IPS-18c (cell line): ENCODE measurements at regions not wholly inside any gene's neighbourhood (a gene's known extent, or its start where the extent isn't known, plus 50 kb on each side); places are given as distances from the start of the nearest gene placed in this dataset.

Experiments used
- H3K4me3 ChIP-seq: 2 replicates; pipeline ENCODE4 v1.7.0; 2013; ENCODE audit warnings: low read depth, mild to moderate bottlenecking, low read length, moderate library complexity; ENCODE audit not compliant: insufficient read depth
- H3K9me3 ChIP-seq: one replicate; pipeline ENCODE4 v1.6.1; 2013; ENCODE audit warnings: mild to moderate bottlenecking, low read length, moderate library complexity; ENCODE audit not compliant: control insufficient read depth, insufficient read depth

- Histone ChIP-seq H3K9me3 (no peaks in the 10 kb centered on the region), H3K4me3 (no peak overlapping the region)
These were observed 574.1 kb downstream of the LMO4 start for GRCh38 chr1:87902830-87903229.

GRCh38 chr1:87903242-87903641, 574.6 kb downstream of the LMO4 start:
- H3K4me3 ChIP-seq = no peak overlapping the region
- H3K9me3 ChIP-seq = no peaks in the 10 kb centered on the region

- Histone ChIP-seq H3K4me3 (no peak overlapping the region), H3K9me3 (no peaks in the 10 kb centered on the region)
These were observed 576.0 kb downstream of the LMO4 start for GRCh38 chr1:87904651-87905050.

GRCh38 chr1:87905651-87906050, 577.0 kb downstream of the LMO4 start:
- H3K9me3 ChIP-seq = no peaks in the 10 kb centered on the region

GRCh38 chr1:87906078-87906477, 577.4 kb downstream of the LMO4 start:
- no peak overlapping the region for H3K4me3 ChIP-seq
- H3K9me3 ChIP-seq = no peaks in the 10 kb centered on the region

More at GRCh38 chr1:87905651-87906050, 577.0 kb downstream of the LMO4 start:
- no peak overlapping the region for H3K4me3 ChIP-seq

- H3K4me3 ChIP-seq = no peak overlapping the region
- H3K9me3 ChIP-seq = no peaks in the 10 kb centered on the region
These were observed 584.7 kb downstream of the LMO4 start for GRCh38 chr1:87913361-87913760.

- no peaks in the 10 kb centered on the region for H3K9me3 ChIP-seq
- H3K4me3 ChIP-seq = no peak overlapping the region
These were observed 585.7 kb downstream of the LMO4 start for GRCh38 chr1:87914396-87914795.

GRCh38 chr1:87915771-87916170, 587.1 kb downstream of the LMO4 start:
- H3K4me3 ChIP-seq = no peak overlapping the region

GRCh38 chr1:87916965-87917364, 588.3 kb downstream of the LMO4 start:
- Histone ChIP-seq H3K9me3 (no peaks in the 10 kb centered on the region), H3K4me3 (no peak overlapping the region)

More at GRCh38 chr1:87915771-87916170, 587.1 kb downstream of the LMO4 start:
- H3K9me3 ChIP-seq = no peaks in the 10 kb centered on the region

GRCh38 chr1:87918398-87918797, 589.7 kb downstream of the LMO4 start:
- Histone ChIP-seq H3K4me3 (no peak overlapping the region), H3K9me3 (no peaks in the 10 kb centered on the region)

GRCh38 chr1:87922885-87923284, 594.2 kb downstream of the LMO4 start:
- Histone ChIP-seq H3K4me3 (no peak overlapping the region), H3K9me3 (no peaks in the 10 kb centered on the region)

GRCh38 chr1:87926131-87926830, 597.6 kb downstream of the LMO4 start:
- no peak overlapping the region for H3K4me3 ChIP-seq
- H3K9me3 ChIP-seq = no peaks in the 10 kb centered on the region

- H3K9me3 ChIP-seq = no peaks in the 10 kb centered on the region
- H3K4me3 ChIP-seq = no peak overlapping the region
These were observed 598.2 kb downstream of the LMO4 start for GRCh38 chr1:87926921-87927320.

GRCh38 chr1:87927391-87928280, 599.0 kb downstream of the LMO4 start:
- H3K4me3 ChIP-seq = no peak overlapping the region
- H3K9me3 ChIP-seq = no peaks in the 10 kb centered on the region

- Histone ChIP-seq H3K4me3 (no peak overlapping the region), H3K9me3 (no peaks in the 10 kb centered on the region)
These were observed 599.9 kb downstream of the LMO4 start for GRCh38 chr1:87928623-87929022.

GRCh38 chr1:87929906-87930305, 601.2 kb downstream of the LMO4 start:
- H3K4me3 ChIP-seq = no peak overlapping the region
- no peaks in the 10 kb centered on the region for H3K9me3 ChIP-seq

- H3K9me3 ChIP-seq = no peaks in the 10 kb centered on the region
These were observed 602.1 kb downstream of the LMO4 start for GRCh38 chr1:87930796-87931195.

GRCh38 chr1:87933171-87933570, 604.5 kb downstream of the LMO4 start:
- H3K4me3 ChIP-seq = no peak overlapping the region

More at GRCh38 chr1:87930796-87931195, 602.1 kb downstream of the LMO4 start:
- H3K4me3 ChIP-seq = no peak overlapping the region

More at GRCh38 chr1:87933171-87933570, 604.5 kb downstream of the LMO4 start:
- no peaks in the 10 kb centered on the region for H3K9me3 ChIP-seq
